ENCODE measurements at regions not wholly inside any gene's neighbourhood (a gene's known extent, or its start where the extent isn't known, plus 50 kb on each side); places are given as distances from the start of the nearest gene placed in this dataset.
"Not testable (repeated sequence)": the region's sequence is repeated elsewhere in the genome, so short reads cannot be mapped to it uniquely, and the experiment has no call there.

GRCh38 chr2:53183581-53183980 is 584.0 kb upstream of the CHAC2 start:
- no peak for DNase-seq

DNA sequence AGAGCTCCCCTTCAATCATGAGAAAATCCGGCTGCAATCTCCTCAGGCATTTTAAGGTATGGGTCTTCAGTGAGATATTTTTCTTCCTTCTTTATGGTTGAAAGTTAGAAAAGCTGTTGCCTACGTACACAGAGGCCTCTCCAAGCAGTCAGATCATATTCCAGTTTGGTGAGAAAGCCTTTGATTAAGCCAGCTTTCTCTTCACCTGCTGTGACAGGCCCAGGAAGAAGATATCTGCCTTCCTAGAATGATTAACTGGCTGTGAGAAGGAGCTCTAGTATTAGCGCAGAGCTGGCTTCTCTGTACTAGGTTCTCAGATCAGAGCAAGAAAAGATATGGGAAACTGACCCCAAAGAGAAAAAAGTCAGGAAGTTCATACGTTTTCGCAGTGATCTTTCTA is 585.0 kb upstream of the CHAC2 start:
- DNase-seq, result no peak

DNA sequence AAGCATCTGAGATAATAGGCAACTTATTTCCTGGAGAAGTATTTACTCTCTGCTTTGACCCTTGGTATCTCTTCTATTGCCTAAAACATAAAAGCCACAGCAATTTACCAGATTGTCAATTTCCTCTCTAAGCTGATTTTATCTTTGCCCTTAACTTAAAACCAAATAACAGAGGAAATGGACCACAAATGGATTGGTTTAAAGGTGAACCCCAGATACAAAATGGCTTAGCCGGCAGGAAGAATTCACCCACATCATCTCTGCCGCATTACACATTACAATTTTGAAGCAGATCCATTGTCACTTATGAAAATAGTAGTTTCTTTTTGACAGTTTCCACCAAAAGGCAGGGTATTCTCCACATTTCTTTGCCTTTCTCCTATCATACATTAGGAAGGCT is 585.8 kb upstream of the CHAC2 start:
- no peak for DNase-seq

GRCh38 chr2:53177327-53177726 is 590.3 kb upstream of the CHAC2 start:
- no peak for DNase-seq

- no peak for DNase-seq
Measured at GRCh38 chr2:53174539-53174938, 593.1 kb upstream of the CHAC2 start.

DNA sequence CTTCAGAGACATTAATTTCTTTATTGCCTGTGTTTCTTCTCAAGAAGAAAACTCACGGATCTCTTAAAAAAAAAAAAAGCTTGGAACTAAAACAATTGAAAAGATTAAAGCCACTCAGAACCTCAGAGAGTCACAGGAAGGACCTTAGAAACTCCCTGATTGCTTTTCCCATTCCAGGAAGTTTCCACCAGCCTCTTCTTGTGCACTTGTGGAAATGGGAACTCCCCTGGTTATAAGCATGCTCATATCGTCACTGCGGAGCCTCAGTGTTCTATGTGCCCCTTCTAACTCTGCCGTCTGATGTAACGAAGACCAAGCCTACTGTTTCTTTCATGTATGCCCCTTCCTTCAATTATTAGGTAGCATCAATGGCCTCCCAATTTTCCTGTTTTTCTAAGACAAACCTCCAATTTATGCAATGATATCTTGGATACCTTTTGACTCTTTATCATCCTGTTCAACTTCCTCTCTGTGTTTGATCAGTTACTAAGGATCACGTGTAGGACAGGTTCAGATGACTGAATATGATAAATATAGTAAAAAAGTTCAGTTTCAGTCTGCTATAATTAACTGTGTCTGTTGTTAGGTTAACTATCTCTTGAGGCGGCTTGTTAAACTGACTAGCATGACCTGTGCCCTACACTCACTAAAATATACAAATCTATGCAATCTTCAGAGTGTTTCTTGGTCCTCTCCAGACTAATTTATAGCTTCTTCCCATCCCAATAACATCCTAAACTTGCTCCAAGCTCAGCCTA is 593.7 kb upstream of the CHAC2 start:
- DNase-seq, result no peak

GRCh38 chr2:53173091-53173490 is 594.5 kb upstream of the CHAC2 start:
- DNase-seq, result no peak

DNA sequence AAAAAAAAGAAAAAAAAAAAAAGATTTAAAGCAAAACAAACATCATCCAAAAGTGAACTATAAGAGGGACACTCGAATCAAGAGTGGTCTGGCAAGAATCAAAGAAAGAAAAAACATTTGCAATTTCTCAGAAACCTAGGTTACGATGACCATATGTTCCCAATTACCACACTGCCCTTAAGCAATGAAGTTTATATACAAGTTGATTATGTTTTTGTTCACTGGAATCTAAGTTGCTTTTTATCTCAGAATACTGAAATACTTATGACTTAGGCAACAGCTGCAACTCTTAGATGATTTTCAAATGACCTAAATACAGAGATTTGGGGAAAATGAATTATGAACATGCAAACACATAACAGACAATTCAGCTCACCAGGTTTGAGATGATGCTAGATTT is 597.1 kb upstream of the CHAC2 start:
- no peak for DNase-seq

DNA sequence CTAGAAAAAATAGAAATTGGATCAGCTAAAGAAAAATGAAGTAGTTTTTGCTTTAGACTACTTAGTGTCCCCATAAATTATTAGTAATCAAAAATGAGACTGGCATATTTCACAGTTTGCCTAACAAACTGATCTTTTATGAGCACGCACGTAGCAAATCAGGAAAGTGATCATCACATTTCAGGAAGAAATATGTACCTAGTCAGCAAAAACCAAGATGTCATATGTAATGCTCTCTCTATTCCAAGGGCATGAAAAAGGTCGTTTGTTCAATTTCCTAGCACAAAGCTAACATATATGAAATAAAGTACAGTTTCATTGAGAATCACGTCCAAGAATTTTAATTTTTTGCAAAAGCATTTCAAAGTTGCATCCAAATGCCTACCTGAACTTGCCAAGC is 600.4 kb upstream of the CHAC2 start:
- no peak for DNase-seq

DNA sequence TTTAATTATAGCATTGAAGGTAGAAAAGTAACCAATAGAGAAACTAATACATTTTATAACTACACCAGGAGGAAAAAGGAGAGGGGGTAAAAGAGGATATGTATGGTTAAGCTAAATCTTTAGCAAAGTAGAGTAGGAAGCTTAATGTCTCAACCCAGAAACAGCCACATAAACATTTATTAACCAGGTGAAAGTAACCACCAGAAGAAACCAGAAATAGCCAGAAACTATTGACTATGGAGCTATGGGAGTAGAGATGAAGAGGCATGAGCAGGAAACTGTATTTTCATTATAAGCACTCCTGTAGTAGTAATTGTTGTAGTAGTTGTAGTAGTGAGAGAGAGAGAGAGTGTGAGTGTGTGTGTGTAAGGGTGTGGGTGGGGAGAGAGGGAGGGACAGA is 617.5 kb upstream of the CHAC2 start:
- no peak for DNase-seq

GRCh38 chr2:53148221-53148620 is 619.4 kb upstream of the CHAC2 start:
- no peak for DNase-seq

DNA sequence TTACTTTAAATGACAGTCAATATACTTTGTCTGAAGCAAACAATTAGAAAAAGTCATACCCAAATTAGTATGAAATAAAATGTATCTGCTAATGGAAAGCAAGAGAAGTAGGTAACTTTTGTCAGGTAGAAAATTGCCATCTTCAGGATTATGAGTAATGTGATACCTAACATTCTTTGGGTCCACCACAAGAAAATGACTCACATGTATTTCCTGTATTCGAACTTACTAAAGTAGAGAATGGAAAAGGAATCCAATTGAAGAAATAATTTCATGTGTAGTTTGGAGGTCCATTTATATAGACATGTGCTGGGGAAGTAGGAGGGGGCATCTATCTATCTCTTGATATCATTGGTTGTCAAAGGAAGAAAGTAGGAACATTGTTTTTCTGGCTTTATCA is 636.2 kb upstream of the CHAC2 start:
- no peak for DNase-seq

DNA sequence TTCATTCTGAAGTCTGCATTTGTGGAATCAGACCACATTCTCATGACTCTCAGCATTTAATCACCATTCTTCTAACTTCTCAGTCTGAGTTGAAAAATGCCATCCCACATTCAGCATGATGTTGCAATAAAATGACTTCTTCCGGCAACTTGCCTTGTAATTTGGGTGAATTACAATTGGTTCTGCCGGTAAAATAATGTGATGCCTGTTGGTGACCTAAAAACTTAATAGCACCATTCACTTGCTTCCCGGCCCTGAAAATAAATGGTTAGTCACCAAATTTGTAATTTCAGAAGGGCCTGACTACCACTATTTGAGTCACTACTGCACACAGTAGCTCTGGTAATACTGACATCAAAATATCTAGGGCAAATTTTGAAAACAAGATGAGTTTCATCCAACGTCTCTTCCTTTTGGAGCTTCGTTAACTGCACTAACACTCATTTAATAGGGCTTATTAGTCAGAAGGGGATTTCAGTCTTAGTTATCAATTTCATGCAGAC is 637.1 kb upstream of the CHAC2 start:
- no peak for DNase-seq

DNA sequence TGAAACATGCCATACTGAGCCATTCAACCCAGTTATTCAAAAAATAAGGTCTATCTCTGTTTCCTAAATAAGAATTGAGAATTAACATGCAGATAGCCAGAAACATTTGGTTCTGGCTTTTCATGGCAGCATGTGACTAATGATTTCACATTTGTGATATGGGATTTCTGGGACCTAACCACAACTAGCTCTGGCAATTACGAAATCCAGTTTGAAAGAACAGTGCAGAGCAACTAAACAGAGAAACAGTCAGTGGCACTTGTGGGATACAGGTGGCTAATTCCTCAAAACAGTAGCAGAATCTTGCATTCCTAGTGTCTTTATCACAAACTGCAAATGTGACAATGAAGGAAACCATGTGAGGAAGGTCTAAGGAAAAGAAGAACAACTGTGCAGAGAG is 637.8 kb upstream of the CHAC2 start:
- DNase-seq, result no peak

DNA sequence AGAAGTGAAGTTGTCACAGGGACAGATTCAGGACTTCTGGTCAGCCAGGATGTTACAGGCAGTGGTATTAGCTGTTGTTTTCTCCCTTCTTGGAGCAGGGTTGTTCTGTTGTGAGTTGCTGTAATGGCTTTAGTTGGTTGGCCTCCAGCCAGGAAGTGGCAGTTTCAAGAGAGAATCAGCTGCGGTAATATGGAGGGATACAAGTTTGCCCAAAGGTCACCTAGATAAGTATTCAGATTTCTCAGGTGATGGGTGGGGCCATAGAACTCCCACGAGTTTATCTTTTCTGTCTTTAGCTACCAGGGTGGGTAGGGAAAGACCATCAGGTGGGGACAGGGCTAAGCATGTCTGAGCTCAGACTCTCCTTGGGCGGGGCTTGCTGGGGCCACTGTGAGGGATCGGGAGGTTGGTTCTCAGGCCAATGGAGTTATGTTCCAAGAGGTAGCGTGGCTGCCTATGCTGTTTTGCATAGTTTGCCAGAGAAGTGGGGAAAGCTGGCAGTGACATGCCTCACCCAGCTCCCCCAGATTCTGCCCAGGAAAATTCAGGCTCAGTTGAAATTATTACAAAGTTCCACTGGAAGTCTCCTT is 640.4 kb upstream of the CHAC2 start:
- no peak for DNase-seq

DNA sequence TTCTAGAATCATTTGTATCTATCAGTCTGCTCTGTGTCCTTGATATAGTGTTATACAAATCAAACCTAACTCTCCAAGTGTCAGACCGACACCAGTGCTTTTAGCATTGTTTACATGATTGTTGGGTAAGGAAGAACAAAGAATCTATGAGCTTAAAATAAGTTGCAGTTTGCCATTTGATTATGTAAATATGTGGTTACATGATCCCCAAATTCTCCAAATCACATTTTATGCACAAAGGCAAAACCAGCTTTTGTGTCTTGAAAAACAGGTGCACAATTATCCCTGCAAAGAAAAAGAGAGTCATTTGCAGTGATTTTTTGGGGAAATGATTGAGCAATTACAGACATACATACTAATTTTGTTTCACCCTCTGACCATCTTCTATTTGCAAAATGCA is 652.6 kb upstream of the CHAC2 start:
- DNase-seq, result no peak

DNA sequence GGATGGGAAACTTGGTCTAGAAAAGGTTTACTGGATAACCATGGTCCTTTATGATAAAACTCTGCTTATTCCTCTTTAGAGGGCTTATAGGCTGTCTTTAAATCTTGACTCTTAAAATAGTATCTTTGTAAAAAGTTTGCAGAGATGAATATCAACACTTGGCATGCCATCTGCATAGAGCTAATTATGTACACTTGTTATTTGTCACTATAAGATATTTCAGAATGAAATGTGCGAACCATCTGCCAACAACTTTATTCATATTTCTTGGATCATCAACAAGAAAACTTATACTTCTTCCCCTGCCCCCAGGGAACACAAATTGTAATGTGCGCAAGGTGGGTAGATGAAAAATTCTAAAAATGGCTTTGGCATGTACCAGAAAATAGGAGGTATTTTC is 653.0 kb upstream of the CHAC2 start:
- no peak for DNase-seq

GRCh38 chr2:53112408-53112807 is 655.2 kb upstream of the CHAC2 start:
- DNase-seq, result not testable (repeated sequence)

GRCh38 chr2:53111406-53111805 is 656.2 kb upstream of the CHAC2 start:
- no peak for DNase-seq

DNA sequence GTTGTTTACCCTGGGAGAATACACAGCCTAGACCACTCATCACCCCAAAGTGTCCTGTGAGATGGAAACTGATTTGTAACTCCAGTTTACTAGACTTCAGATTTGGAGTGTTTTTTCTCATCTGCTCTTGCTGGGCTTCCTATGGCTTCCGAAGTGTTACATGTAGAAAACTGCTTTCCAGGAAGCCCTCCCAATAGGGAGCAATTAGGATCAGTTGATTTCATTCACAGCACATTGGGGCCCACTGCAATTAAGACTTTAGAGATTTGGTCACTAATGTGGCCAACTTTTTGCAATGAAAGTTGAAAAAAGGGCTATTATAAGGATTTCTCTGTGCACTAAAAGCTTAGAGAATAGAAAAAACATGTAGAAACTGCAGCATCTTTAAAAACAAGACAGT is 656.6 kb upstream of the CHAC2 start:
- no peak for DNase-seq

- DNase-seq, result no peak
Measured at GRCh38 chr2:53108246-53108645, 659.4 kb upstream of the CHAC2 start.

DNA sequence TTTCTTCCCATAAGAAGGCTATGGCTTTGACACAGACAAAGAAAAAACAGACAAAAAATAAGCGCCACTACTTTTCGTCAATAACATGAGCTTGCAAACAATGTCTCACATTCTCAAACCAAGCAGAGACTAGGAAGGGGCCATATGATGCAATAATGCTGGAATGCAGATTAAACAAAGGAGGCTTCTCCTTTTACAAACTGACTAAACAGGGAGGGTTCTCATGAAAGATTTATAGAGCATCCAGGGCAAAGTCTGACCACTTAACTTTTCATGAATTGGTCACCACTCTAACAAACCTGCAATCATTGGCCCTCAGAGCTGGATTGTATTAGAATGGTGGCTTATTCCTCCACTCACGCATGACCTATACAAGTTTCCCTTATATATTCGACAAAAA is 663.3 kb upstream of the CHAC2 start:
- no peak for DNase-seq

DNA sequence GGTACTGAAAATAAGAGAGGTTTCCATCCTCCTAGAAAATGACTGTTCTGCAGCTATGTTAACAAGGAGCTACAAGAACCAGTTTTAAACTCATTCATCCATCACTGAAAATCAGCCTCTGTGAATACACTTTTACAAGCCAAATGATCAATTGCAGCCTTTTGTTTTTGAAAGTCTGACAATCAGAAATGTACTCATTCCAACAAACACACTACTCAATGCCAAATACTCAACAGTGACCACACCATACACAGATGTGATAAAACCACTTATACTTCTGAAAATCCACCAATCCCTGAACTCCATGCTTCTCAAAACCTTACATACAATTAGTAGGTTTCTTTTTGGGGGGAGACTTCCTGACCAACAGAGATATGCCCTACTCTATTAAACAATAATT is 663.9 kb upstream of the CHAC2 start:
- DNase-seq, result no peak

DNA sequence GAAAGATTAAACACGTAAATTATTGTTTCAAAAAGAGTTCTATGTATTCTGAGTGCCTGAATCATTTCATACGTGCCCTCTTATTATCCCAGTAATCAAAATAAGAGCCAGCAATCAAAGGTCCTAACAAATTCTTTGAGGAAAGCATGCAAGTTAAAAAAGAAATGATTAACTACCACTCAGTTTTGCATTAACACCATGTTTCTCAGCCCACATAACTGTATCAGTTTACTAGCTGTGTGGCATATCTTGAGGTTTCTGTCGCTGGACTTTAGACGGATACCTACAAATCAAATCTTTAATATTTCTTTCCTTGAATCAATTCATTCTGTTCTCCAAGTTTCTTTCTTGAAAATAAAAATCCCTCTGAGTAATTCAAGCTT is 668.9 kb upstream of the CHAC2 start:
- no peak for DNase-seq

- DNase-seq, result no peak
Measured at GRCh38 chr2:53096351-53096750, 671.3 kb upstream of the CHAC2 start.

Measured in activated CD4-positive, alpha-beta T cell treated with anti-CD3 and anti-CD28 coated beads for 48 hours (primary cell).